ENCODE measurements at regions not wholly inside any gene's neighbourhood (a gene's known extent, or its start where the extent isn't known, plus 50 kb on each side); places are given as distances from the start of the nearest gene placed in this dataset.

- TF ChIP-seq, protein P1, sequence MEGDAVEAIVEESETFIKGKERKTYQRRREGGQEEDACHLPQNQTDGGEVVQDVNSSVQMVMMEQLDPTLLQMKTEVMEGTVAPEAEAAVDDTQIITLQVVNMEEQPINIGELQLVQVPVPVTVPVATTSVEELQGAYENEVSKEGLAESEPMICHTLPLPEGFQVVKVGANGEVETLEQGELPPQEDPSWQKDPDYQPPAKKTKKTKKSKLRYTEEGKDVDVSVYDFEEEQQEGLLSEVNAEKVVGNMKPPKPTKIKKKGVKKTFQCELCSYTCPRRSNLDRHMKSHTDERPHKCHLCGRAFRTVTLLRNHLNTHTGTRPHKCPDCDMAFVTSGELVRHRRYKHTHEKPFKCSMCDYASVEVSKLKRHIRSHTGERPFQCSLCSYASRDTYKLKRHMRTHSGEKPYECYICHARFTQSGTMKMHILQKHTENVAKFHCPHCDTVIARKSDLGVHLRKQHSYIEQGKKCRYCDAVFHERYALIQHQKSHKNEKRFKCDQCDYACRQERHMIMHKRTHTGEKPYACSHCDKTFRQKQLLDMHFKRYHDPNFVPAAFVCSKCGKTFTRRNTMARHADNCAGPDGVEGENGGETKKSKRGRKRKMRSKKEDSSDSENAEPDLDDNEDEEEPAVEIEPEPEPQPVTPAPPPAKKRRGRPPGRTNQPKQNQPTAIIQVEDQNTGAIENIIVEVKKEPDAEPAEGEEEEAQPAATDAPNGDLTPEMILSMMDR (IDR thresholded peaks at IDR 0.05) = no peak
- TF ChIP-seq EZH2 (IDR thresholded peaks at IDR 0.05; ENCODE audit: borderline replicate concordance, insufficient read depth, low read depth, low read length, poor library complexity, severe bottlenecking) = no peak
Measured at GRCh38 chr6:125552819-125553218, 196.6 kb upstream of the HEY2 start.
